ENCODE measurements at regions not wholly inside any gene's neighbourhood (a gene's known extent, or its start where the extent isn't known, plus 50 kb on each side); places are given as distances from the start of the nearest gene placed in this dataset.

- Histone ChIP-seq H3K27ac (no peak overlapping the region), H3K4me3 (no peak overlapping the region), H3K27me3 (no peaks in the 10 kb centered on the region), H3K4me1 (peaks cover 7% of the 10 kb centered on the region), H4K20me1 (no peaks in the 10 kb centered on the region), H3K4me2 (no peak overlapping the region), H3K9me3 (no peaks in the 10 kb centered on the region), H3K9ac (no peak overlapping the region), H3K36me3 (no peaks in the 10 kb centered on the region)
- TF ChIP-seq Cebpa-rat (IDR thresholded peaks at IDR 0.05), result no peak
Measured at GRCh38 chr10:108275895-108276685, 1111.6 kb upstream of the SORCS1 start.

GRCh38 chr10:108260383-108260906 is 1095.9 kb upstream of the SORCS1 start:
- Histone ChIP-seq H4K20me1 (no peaks in the 10 kb centered on the region), H3K9ac (no peak overlapping the region), H3K36me3 (no peaks in the 10 kb centered on the region), H3K4me1 (no peaks in the 10 kb centered on the region), H3K4me3 (no peak overlapping the region), H3K27me3 (no peaks in the 10 kb centered on the region), H3K9me3 (no peaks in the 10 kb centered on the region), H3K4me2 (no peak overlapping the region), H3K27ac (no peak overlapping the region)
- no peak for TF ChIP-seq Cebpa-rat (IDR thresholded peaks at IDR 0.05)

DNA sequence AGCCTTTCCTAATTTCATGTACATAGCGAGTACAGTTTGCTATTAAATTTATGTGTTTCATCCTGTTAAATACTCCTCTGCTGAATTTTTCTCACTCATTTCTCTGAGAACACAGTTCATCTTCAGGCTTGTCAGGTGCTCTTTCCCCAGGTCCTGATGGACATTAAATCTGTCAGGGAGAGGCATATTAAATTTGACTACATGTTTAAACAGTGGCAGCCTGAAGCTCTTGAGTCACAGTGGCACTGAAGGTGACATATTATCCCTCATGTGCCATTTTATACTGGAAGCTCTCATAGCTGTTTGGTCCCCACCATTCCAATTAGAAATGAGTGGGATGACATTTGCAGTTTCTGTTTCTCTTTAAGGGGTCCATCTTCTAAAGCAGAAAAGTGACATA is 1089.6 kb upstream of the SORCS1 start:
- no peaks in the 10 kb centered on the region for H4K20me1 ChIP-seq
- 0 out of 2 replicates have a peak, but pooled peaks cover 3% of the 10 kb centered on the region for H3K9me3 ChIP-seq
- no peak overlapping the region for H3K9ac ChIP-seq
- no peak overlapping the region for H3K4me3 ChIP-seq
- H3K4me2 ChIP-seq, result no peak overlapping the region
- H3K27me3 ChIP-seq, result no peaks in the 10 kb centered on the region
- no peak for TF ChIP-seq Cebpa-rat (IDR thresholded peaks at IDR 0.05)
- 0 out of 2 replicates have a peak, but pooled peaks cover 4% of the 10 kb centered on the region for H3K4me1 ChIP-seq
- no peaks in the 10 kb centered on the region for H3K36me3 ChIP-seq
- no peak overlapping the region for H3K27ac ChIP-seq

DNA sequence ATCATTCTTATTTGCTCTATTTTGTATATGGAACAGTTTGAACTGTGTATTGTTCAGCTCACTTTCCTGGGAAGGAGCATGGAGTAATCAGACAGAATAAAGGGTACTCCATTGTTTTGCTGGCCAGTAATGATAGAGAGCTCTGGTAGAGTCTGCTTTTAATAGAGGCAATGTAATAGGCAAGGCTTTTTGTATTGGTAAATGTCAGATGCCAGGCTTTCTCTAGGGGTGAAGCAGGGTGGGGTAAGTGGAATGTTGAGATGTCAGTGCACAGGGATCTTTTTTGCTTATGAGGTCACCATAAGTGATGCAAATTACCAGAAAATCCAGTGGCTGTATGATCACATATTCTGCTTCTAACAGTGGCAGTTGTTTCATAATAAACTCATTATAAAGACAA is 1088.3 kb upstream of the SORCS1 start:
- no peak overlapping the region for H3K27ac ChIP-seq
- no peaks in the 10 kb centered on the region for H3K36me3 ChIP-seq
- 0 out of 2 replicates have a peak, but pooled peaks cover 3% of the 10 kb centered on the region for H3K9me3 ChIP-seq
- no peak for TF ChIP-seq Cebpa-rat (IDR thresholded peaks at IDR 0.05)
- 0 out of 2 replicates have a peak, but pooled peaks cover 4% of the 10 kb centered on the region for H3K4me1 ChIP-seq
- H3K27me3 ChIP-seq, result no peaks in the 10 kb centered on the region
- no peaks in the 10 kb centered on the region for H4K20me1 ChIP-seq
- no peak overlapping the region for H3K4me3 ChIP-seq
- H3K9ac ChIP-seq, result no peak overlapping the region
- H3K4me2 ChIP-seq, result no peak overlapping the region

DNA sequence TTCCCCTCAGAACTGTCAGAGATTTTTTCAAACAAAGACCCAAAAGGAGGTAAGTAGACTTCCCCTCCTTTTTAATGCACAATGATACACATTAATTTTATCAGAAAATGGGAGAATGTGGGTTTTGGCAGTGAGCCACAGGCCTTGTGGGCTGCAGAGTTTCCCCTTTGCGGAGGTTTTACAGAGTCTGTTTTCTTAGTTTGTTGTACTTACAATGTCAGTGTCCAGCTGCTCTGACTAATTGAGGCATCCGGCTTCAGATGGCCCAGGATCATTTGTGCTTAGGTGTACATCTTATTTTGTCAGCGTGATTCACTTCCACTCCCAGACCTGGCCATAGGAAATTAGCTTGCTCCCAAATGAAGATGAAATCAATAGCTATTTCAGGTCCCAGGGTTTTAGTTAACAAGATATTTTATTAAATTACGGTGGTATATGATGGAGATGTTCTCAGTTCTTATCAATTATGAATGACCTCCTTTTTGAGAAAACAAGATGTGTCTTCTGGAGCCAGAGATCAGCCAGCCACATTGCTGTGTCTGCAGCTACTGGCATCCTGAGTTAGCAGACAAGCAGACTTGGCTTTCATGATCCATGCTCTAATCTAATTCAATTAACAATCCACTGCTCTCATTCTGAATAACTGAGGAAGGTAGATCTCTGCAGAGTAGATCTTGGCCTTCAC is 1086.6 kb upstream of the SORCS1 start:
- H4K20me1 ChIP-seq, result no peaks in the 10 kb centered on the region
- 0 out of 2 replicates have a peak, but pooled peaks cover 4% of the 10 kb centered on the region for H3K4me1 ChIP-seq
- 0 out of 2 replicates have a peak, but pooled peaks cover 3% of the 10 kb centered on the region for H3K9me3 ChIP-seq
- no peak overlapping the region for H3K4me3 ChIP-seq
- no peak overlapping the region for H3K27ac ChIP-seq
- H3K27me3 ChIP-seq, result no peaks in the 10 kb centered on the region
- TF ChIP-seq Cebpa-rat (IDR thresholded peaks at IDR 0.05), result no peak
- H3K4me2 ChIP-seq, result no peak overlapping the region
- no peak overlapping the region for H3K9ac ChIP-seq
- H3K36me3 ChIP-seq, result no peaks in the 10 kb centered on the region

- no peaks in the 10 kb centered on the region for H4K20me1 ChIP-seq
- no peak overlapping the region for H3K4me3 ChIP-seq
- H3K27ac ChIP-seq, result no peak overlapping the region
Measured at GRCh38 chr10:108249940-108250339, 1085.4 kb upstream of the SORCS1 start.

GRCh38 chr10:108244443-108245228 is 1080.1 kb upstream of the SORCS1 start:
- TF ChIP-seq Cebpa-rat (IDR thresholded peaks at IDR 0.05), result no peak
- Histone ChIP-seq H3K9me3 (peaks cover 29% of the 10 kb centered on the region), H3K4me1 (no peaks in the 10 kb centered on the region), H3K4me3 (no peak overlapping the region), H3K27me3 (no peaks in the 10 kb centered on the region), H4K20me1 (no peaks in the 10 kb centered on the region), H3K27ac (no peak overlapping the region), H3K36me3 (no peaks in the 10 kb centered on the region), H3K9ac (no peak overlapping the region), H3K4me2 (no peak overlapping the region)

More at GRCh38 chr10:108249940-108250339, 1085.4 kb upstream of the SORCS1 start:
- no peak for TF ChIP-seq Cebpa-rat (IDR thresholded peaks at IDR 0.05)
- 0 out of 2 replicates have a peak, but pooled peaks cover 4% of the 10 kb centered on the region for H3K4me1 ChIP-seq
- no peaks in the 10 kb centered on the region for H3K36me3 ChIP-seq
- no peak overlapping the region for H3K4me2 ChIP-seq
- H3K27me3 ChIP-seq, result no peaks in the 10 kb centered on the region
- H3K9ac ChIP-seq, result no peak overlapping the region
- H3K9me3 ChIP-seq, result peaks cover 12% of the 10 kb centered on the region

DNA sequence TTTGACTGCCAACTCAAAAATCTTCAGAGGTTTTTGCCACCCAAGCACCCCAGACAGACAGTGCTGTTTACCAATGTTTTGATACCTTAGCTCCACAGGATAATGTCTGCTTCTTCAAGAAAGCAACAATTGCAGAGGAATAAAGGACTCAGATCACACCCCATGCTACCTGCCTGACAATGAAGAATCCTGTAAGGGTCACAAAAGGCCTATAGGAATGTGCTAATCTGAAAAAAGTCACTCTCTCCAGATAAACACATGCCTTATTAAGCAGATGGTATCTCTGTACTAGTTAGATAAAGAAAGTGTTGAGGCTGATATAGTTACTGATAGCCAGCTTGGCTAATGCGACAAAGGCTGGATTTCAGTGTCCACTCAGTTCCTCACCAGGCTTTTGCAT is 1076.7 kb upstream of the SORCS1 start:
- H3K36me3 ChIP-seq, result no peaks in the 10 kb centered on the region
- H3K27me3 ChIP-seq, result no peaks in the 10 kb centered on the region
- no peak overlapping the region for H3K4me2 ChIP-seq
- H3K27ac ChIP-seq, result no peak overlapping the region
- no peaks in the 10 kb centered on the region for H3K4me1 ChIP-seq
- no peak for TF ChIP-seq Cebpa-rat (IDR thresholded peaks at IDR 0.05)
- H3K4me3 ChIP-seq, result no peak overlapping the region
- H4K20me1 ChIP-seq, result no peaks in the 10 kb centered on the region
- H3K9me3 ChIP-seq, result peaks cover 29% of the 10 kb centered on the region
- H3K9ac ChIP-seq, result no peak overlapping the region

DNA sequence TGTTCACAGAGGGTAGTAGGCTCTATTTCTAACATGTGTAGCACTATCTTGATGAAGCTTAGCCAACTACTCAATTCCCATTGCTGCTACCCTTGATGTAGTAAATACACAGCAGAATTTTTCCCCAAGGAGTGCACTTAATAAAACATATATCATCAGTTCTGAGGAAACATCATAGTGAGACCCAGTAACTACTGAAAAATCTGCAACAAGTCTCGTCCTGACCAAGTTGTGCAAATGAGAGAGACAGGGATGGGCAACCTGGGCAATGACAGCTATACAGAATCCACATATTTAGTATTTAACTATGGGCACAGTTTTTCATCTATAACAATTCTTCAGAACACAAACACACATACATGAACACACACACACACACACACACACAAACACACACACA is 1073.8 kb upstream of the SORCS1 start:
- H3K4me2 ChIP-seq, result no peak overlapping the region
- TF ChIP-seq Cebpa-rat (IDR thresholded peaks at IDR 0.05), result no peak
- no peaks in the 10 kb centered on the region for H3K27me3 ChIP-seq
- H3K27ac ChIP-seq, result no peak overlapping the region
- H3K36me3 ChIP-seq, result no peaks in the 10 kb centered on the region
- no peak overlapping the region for H3K9ac ChIP-seq
- H4K20me1 ChIP-seq, result no peaks in the 10 kb centered on the region
- peaks cover 4% of the 10 kb centered on the region; the same call in 1 of the 2 replicates for H3K9me3 ChIP-seq
- no peaks in the 10 kb centered on the region for H3K4me1 ChIP-seq
- no peak overlapping the region for H3K4me3 ChIP-seq
